Vagina (tissue), 2 donors: ENCODE measurements at regions not wholly inside any gene's neighbourhood (a gene's known extent, or its start where the extent isn't known, plus 50 kb on each side); places are given as distances from the start of the nearest gene placed in this dataset.

ENCODE experiments used
- DNase-seq, 2 donors: peaks; one replicate each; pipeline ENCODE4 v3.0.0-alpha.2; 2017; ENCODE audit errors: extremely low spot score in 2 of 2
- H3K27ac ChIP-seq: fragments of 200-600 bp; sonication (generic); one replicate; pipeline ENCODE4 v1.5.1; 2019
- H3K27me3 ChIP-seq: fragments of 200-600 bp; sonication (generic); one replicate; pipeline ENCODE4 v1.5.1; 2019
- H3K36me3 ChIP-seq, 2 donors: fragments of 200-600 bp; sonication (generic); one replicate each; pipeline ENCODE4 v1.5.1; 2017 to 2019
- H3K4me1 ChIP-seq: fragments of 200-600 bp; sonication (generic); one replicate; pipeline ENCODE4 v1.5.1; 2019
- H3K4me3 ChIP-seq, 2 donors: fragments of 200-600 bp; sonication (generic); 1 replicate in 1 of 2; 2 replicates in 1 of 2; pipeline ENCODE4 v1.5.1; 2016 to 2019
- H3K9me3 ChIP-seq: fragments of 200-600 bp; sonication (generic); one replicate; pipeline ENCODE4 v1.5.1; 2019
- CTCF ChIP-seq, 3 experiments: fragments of 450-650 bp in 2 of 3; fragments of 200-600 bp in 1 of 3; sonication (generic) in 1 of 3; IDR thresholded peaks; one replicate each; pipeline ENCODE4 v1.5.1; 2017 to 2019; ENCODE audit warnings: antibody characterized with exemption in 3 of 3, mild to moderate bottlenecking in 2 of 3, moderate library complexity in 2 of 3
- POLR2A ChIP-seq, 2 donors: fragments of 450-650 bp; IDR thresholded peaks; one replicate each; pipeline ENCODE4 v1.6.1; 2017; ENCODE audit warnings: antibody characterized with exemption in 2 of 2, mild to moderate bottlenecking in 2 of 2, moderate library complexity in 2 of 2
- POLR2AphosphoS5 ChIP-seq, 2 donors: sonication (generic); formaldehyde crosslinking; IDR thresholded peaks; one replicate each; pipeline ENCODE4 v1.9.0; 2017; ENCODE audit warnings: antibody characterized with exemption in 2 of 2, mild to moderate bottlenecking in 2 of 2, low read depth in 1 of 2; ENCODE audit not compliant: insufficient read depth in 1 of 2
- intact Hi-C: fragments of 100-400 bp; cut with DNase I; formaldehyde crosslinking; loops from one replicate; pipeline ENCODE4 v1.15.1; 2023

- intact Hi-C loops: no loop called here
- H3K4me3 ChIP-seq: no peak overlapping the region
Measured at GRCh38 chr20:8963330-8963729, 105.6 kb upstream of the PLCB4 start.

GRCh38 chr20:8964959-8965562 is 103.8 kb upstream of the PLCB4 start:
- intact Hi-C loops: no loop called here
- TF ChIP-seq POLR2AphosphoS5 (IDR thresholded peaks at IDR 0.05; ENCODE audit: insufficient read depth in 1 of 2, low read depth in 1 of 2) (no peak), CTCF (IDR thresholded peaks at IDR 0.05) (no peak), POLR2A (IDR thresholded peaks at IDR 0.05) (no peak)
- DNase-seq: no peak
- Histone ChIP-seq H3K27me3 (no peaks in the 10 kb centered on the region), H3K9me3 (no peaks in the 10 kb centered on the region), H3K27ac (no peak overlapping the region), H3K36me3 (no peaks in the 10 kb centered on the region), H3K4me1 (peaks cover 9% of the 10 kb centered on the region), H3K4me3 (no peak overlapping the region)

More at GRCh38 chr20:8963330-8963729, 105.6 kb upstream of the PLCB4 start:
- no peak for TF ChIP-seq CTCF (IDR thresholded peaks at IDR 0.05)
- no peak overlapping the region for H3K27ac ChIP-seq
- no peak for DNase-seq
- H3K4me1 ChIP-seq: no peaks in the 10 kb centered on the region
- no peaks in the 10 kb centered on the region for H3K27me3 ChIP-seq
- H3K36me3 ChIP-seq: no peaks in the 10 kb centered on the region
- no peaks in the 10 kb centered on the region for H3K9me3 ChIP-seq

GRCh38 chr20:8967641-8968245 is 101.1 kb upstream of the PLCB4 start:
- Histone ChIP-seq H3K36me3 (no peaks in the 10 kb centered on the region), H3K9me3 (no peaks in the 10 kb centered on the region), H3K4me1 (peaks cover 18% of the 10 kb centered on the region), H3K27me3 (no peaks in the 10 kb centered on the region), H3K27ac (no peak overlapping the region), H3K4me3 (no peak overlapping the region)
- TF ChIP-seq POLR2A (IDR thresholded peaks at IDR 0.05): no peak
- TF ChIP-seq POLR2AphosphoS5 (IDR thresholded peaks at IDR 0.05; ENCODE audit: insufficient read depth in 1 of 2, low read depth in 1 of 2): no peak
- no peak for TF ChIP-seq CTCF (IDR thresholded peaks at IDR 0.05)
- DNase-seq: no peak
- intact Hi-C loops: no loop called here

GRCh38 chr20:8969146-8969583 is 99.7 kb upstream of the PLCB4 start:
- H3K27ac ChIP-seq: no peak overlapping the region
- no peak for TF ChIP-seq POLR2AphosphoS5 (IDR thresholded peaks at IDR 0.05; ENCODE audit: insufficient read depth in 1 of 2, low read depth in 1 of 2)
- no peak for TF ChIP-seq POLR2A (IDR thresholded peaks at IDR 0.05)
- no peak for TF ChIP-seq CTCF (IDR thresholded peaks at IDR 0.05)

GRCh38 chr20:8971669-8972316 is 97.1 kb upstream of the PLCB4 start:
- TF ChIP-seq POLR2A (IDR thresholded peaks at IDR 0.05) (no peak), POLR2AphosphoS5 (IDR thresholded peaks at IDR 0.05; ENCODE audit: insufficient read depth in 1 of 2, low read depth in 1 of 2) (no peak), CTCF (IDR thresholded peaks at IDR 0.05) (no peak)
- Histone ChIP-seq H3K4me3 (no peak overlapping the region), H3K27me3 (no peaks in the 10 kb centered on the region), H3K27ac (no peak overlapping the region), H3K9me3 (no peaks in the 10 kb centered on the region), H3K4me1 (peaks cover 18% of the 10 kb centered on the region), H3K36me3 (no peaks in the 10 kb centered on the region)
- intact Hi-C loops: no loop called here
- no peak for DNase-seq

More at GRCh38 chr20:8969146-8969583, 99.7 kb upstream of the PLCB4 start:
- Histone ChIP-seq H3K4me1 (peaks cover 18% of the 10 kb centered on the region), H3K27me3 (no peaks in the 10 kb centered on the region), H3K36me3 (no peaks in the 10 kb centered on the region), H3K9me3 (no peaks in the 10 kb centered on the region), H3K4me3 (no peak overlapping the region)
- no peak for DNase-seq
- intact Hi-C loops: no loop called here
